H9 (cell line): ENCODE measurements at regions not wholly inside any gene's neighbourhood (a gene's known extent, or its start where the extent isn't known, plus 50 kb on each side); places are given as distances from the start of the nearest gene placed in this dataset.

Experiments used
- DNase-seq: peaks from one replicate; pipeline ENCODE4 v3.0.0-alpha.2; 2017
- H2AFZ ChIP-seq: one replicate; pipeline ENCODE4 v1.6.1; 2013; ENCODE audit warnings: mild to moderate bottlenecking, low read length, control low read depth, moderate library complexity
- H2AK5ac ChIP-seq: 2 replicates; pipeline ENCODE4 v1.6.1; 2013; ENCODE audit warnings: low read length, control low read depth, mixed read lengths; ENCODE audit not compliant: insufficient read length
- H2BK120ac ChIP-seq: one replicate; pipeline ENCODE4 v1.6.1; 2013; ENCODE audit warnings: low read depth, mild to moderate bottlenecking, low read length, control low read depth, inconsistent platforms; ENCODE audit not compliant: poor library complexity, severe bottlenecking
- H2BK12ac ChIP-seq: 2 replicates; pipeline ENCODE4 v1.6.1; 2013; ENCODE audit warnings: low read length, control low read depth, mixed read lengths, low read depth; ENCODE audit not compliant: insufficient read length
- H2BK15ac ChIP-seq: 2 replicates; pipeline ENCODE4 v1.6.1; 2013; ENCODE audit warnings: low read depth, low read length, control low read depth
- H2BK20ac ChIP-seq: one replicate; pipeline ENCODE4 v1.6.1; 2013; ENCODE audit warnings: low read depth, mild to moderate bottlenecking, low read length, control low read depth, inconsistent platforms; ENCODE audit not compliant: poor library complexity, severe bottlenecking
- H2BK5ac ChIP-seq: 2 replicates; pipeline ENCODE4 v1.6.1; 2013; ENCODE audit warnings: low read length, control low read depth, mixed read lengths; ENCODE audit not compliant: insufficient read length
- H3K14ac ChIP-seq: 2 replicates; pipeline ENCODE4 v1.6.1; 2013; ENCODE audit warnings: low read length, control low read depth; ENCODE audit not compliant: insufficient read depth
- H3K18ac ChIP-seq: 2 replicates; pipeline ENCODE4 v1.6.1; 2013; ENCODE audit warnings: low read depth, mild to moderate bottlenecking, mixed read lengths, low read length, control low read depth; ENCODE audit not compliant: insufficient read length
- H3K23ac ChIP-seq: 2 replicates; pipeline ENCODE4 v1.6.1; 2013; ENCODE audit warnings: low read length, control low read depth, mixed read lengths, low read depth; ENCODE audit not compliant: insufficient read length
- H3K23me2 ChIP-seq: 2 replicates; pipeline ENCODE4 v1.6.1; 2013; ENCODE audit warnings: low read depth, mild to moderate bottlenecking, mixed read lengths, low read length, control low read depth; ENCODE audit not compliant: insufficient read length, poor library complexity, severe bottlenecking
- H3K27ac ChIP-seq: 2 replicates; pipeline ENCODE4 v1.5.1; 2013; ENCODE audit warnings: low read length, control low read depth, mixed read lengths, low read depth; ENCODE audit not compliant: insufficient read length
- H3K27me3 ChIP-seq: 2 replicates; pipeline ENCODE4 v1.6.1; 2013; ENCODE audit warnings: low read length, control low read depth, inconsistent platforms; ENCODE audit not compliant: insufficient read depth
- H3K4ac ChIP-seq: 2 replicates; pipeline ENCODE4 v1.6.1; 2013; ENCODE audit warnings: low read depth, mild to moderate bottlenecking, control low read depth, inconsistent platforms, low read length, moderate library complexity
- H3K4me1 ChIP-seq: 2 replicates; pipeline ENCODE4 v1.6.1; 2013; ENCODE audit warnings: low read length, control low read depth, inconsistent platforms; ENCODE audit not compliant: insufficient read depth
- H3K4me2 ChIP-seq: 2 replicates; pipeline ENCODE4 v1.6.1; 2013; ENCODE audit warnings: low read length, control low read depth, mixed read lengths; ENCODE audit not compliant: insufficient read length, insufficient read depth
- H3K56ac ChIP-seq: 2 replicates; pipeline ENCODE4 v1.6.1; 2013; ENCODE audit warnings: low read depth, mild to moderate bottlenecking, mixed read lengths, low read length, control low read depth; ENCODE audit not compliant: insufficient read length
- H3K79me1 ChIP-seq: 2 replicates; pipeline ENCODE4 v1.6.1; 2013; ENCODE audit warnings: low read depth, mild to moderate bottlenecking, moderate library complexity, low read length, control low read depth, inconsistent platforms; ENCODE audit not compliant: insufficient read depth, poor library complexity, severe bottlenecking
- H3K79me2 ChIP-seq: 2 replicates; pipeline ENCODE4 v1.6.1; 2013; ENCODE audit warnings: low read length, control low read depth, inconsistent platforms; ENCODE audit not compliant: insufficient read depth
- H3K9ac ChIP-seq: 2 replicates; pipeline ENCODE4 v1.6.1; 2013; ENCODE audit warnings: low read length, control low read depth, mixed read lengths; ENCODE audit not compliant: insufficient read length; ENCODE audit errors: extremely low read depth
- H3K9me3 ChIP-seq: one replicate; pipeline ENCODE4 v1.6.1; 2013; ENCODE audit warnings: low read depth, low read length, inconsistent platforms; ENCODE audit not compliant: control insufficient read depth
- H3T11ph ChIP-seq: one replicate; pipeline ENCODE4 v1.6.1; 2013; ENCODE audit warnings: mild to moderate bottlenecking, low read length, control low read depth, inconsistent platforms
- H4K20me1 ChIP-seq: one replicate; pipeline ENCODE4 v1.6.1; 2013; ENCODE audit not compliant: control insufficient read depth, insufficient read length, insufficient read depth
- H4K5ac ChIP-seq: 2 replicates; pipeline ENCODE4 v1.6.1; 2013; ENCODE audit warnings: low read depth, mild to moderate bottlenecking, mixed read lengths, low read length, control low read depth; ENCODE audit not compliant: insufficient read length
- H4K8ac ChIP-seq: replicated peaks from 2 replicates; pipeline ENCODE4 v1.6.1; 2013; ENCODE audit warnings: low read length, control low read depth, mixed read lengths, low read depth; ENCODE audit not compliant: insufficient read length
- H4K91ac ChIP-seq: 2 replicates; pipeline ENCODE4 v1.6.1; 2013; ENCODE audit warnings: low read depth, mild to moderate bottlenecking, moderate library complexity, mixed read lengths, low read length, control low read depth; ENCODE audit not compliant: insufficient read length
- H3K27ac Mint-ChIP-seq, 3 experiments: 2 replicates in 2 of 3; 3 replicates in 1 of 3; pipeline ENCODE4 v1.8.0; 2020 to 2021; ENCODE audit warnings: mixed read lengths in 3 of 3, mild to moderate bottlenecking in 1 of 3, moderate library complexity in 1 of 3
- H3K27me3 Mint-ChIP-seq: 2 replicates; pipeline ENCODE4 v1.8.0; 2021; ENCODE audit warnings: low read depth, mild to moderate bottlenecking, moderate library complexity, mixed read lengths
- H3K36me3 Mint-ChIP-seq, 3 experiments: 2 replicates in 2 of 3; 3 replicates in 1 of 3; pipeline ENCODE4 v1.8.0; 2020 to 2021; ENCODE audit warnings: low read depth in 3 of 3, mixed read lengths in 3 of 3; ENCODE audit not compliant: insufficient read depth in 1 of 3
- H3K4me1 Mint-ChIP-seq, 2 experiments: 2 replicates each; pipeline ENCODE4 v1.8.0; 2020; ENCODE audit warnings: mixed read lengths in 2 of 2
- H3K4me3 Mint-ChIP-seq, 2 experiments: 2 replicates in 1 of 2; 3 replicates in 1 of 2; pipeline ENCODE4 v1.8.0; 2020 to 2021; ENCODE audit warnings: mild to moderate bottlenecking in 2 of 2, mixed read lengths in 2 of 2, moderate library complexity in 1 of 2
- H3K9me3 Mint-ChIP-seq, 2 experiments: 2 replicates in 1 of 2; 3 replicates in 1 of 2; pipeline ENCODE4 v1.8.0; 2020; ENCODE audit warnings: mild to moderate bottlenecking in 2 of 2, mixed read lengths in 2 of 2, moderate library complexity in 1 of 2
- CTCF ChIP-seq: fragments of 200-600 bp; sonication (generic); conservative IDR thresholded peaks from 3 replicates; pipeline ENCODE4 v1.8.0; 2021; ENCODE audit warnings: antibody characterized with exemption, mild to moderate bottlenecking
- WGBS: extraction: QIAGEN DNeasy Blood & Tissue Kit; methylation state at CpG from one replicate; pipeline ENCODE4 v1.1.7; 2013; ENCODE audit warnings: missing lambda C conversion rate, low lambda C conversion rate, mixed read lengths; ENCODE audit not compliant: insufficient read length; ENCODE audit errors: extremely low coverage; 5-methylcytosine and 5-hydroxymethylcytosine counted together

DNA sequence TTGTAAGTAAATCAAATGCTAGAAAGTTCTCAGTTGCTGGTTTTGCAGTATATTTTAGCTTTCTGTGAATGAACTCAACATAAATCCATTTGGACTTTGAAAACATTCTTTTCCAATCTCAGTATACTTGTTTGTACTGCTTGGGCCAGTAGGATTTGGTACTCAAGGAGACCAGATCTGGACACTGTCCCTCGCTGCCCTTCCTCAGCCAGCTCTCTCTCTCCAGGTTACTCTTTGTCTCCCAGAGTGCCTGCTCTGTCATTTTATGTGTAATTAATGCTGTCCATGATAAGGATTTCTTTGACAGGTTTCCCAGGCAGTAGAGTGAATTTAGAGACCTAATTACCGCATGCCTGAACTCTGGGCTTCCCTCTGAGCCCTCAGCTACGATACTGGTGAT, 344.6 kb upstream of the SGCD start:
- no peak overlapping the region for H3K27ac Mint-ChIP-seq
- no peaks in the 10 kb centered on the region for H3K23me2 ChIP-seq
- no peak overlapping the region for H2BK5ac ChIP-seq
- H3K79me2 ChIP-seq: no peaks in the 10 kb centered on the region
- no CpG with 5 or more reads among the region's 3 CpGs for WGBS
- no peak overlapping the region for H4K5ac ChIP-seq
- H4K91ac ChIP-seq: no peak overlapping the region
- H3K36me3 Mint-ChIP-seq: no peaks in the 10 kb centered on the region
- H3K4me1 ChIP-seq: no peaks in the 10 kb centered on the region; the same call in 1 of the 2 replicates
- H2BK20ac ChIP-seq: no peak overlapping the region
- no peaks in the 10 kb centered on the region for H4K20me1 ChIP-seq
- no peak overlapping the region for H2BK12ac ChIP-seq
- H3K9me3 Mint-ChIP-seq: no peaks in the 10 kb centered on the region
- no peaks in the 10 kb centered on the region for H3K79me1 ChIP-seq
- no peak overlapping the region for H4K8ac ChIP-seq
- no peak overlapping the region for H3K18ac ChIP-seq
- no peak overlapping the region for H2BK15ac ChIP-seq
- H3K27ac ChIP-seq: no peak overlapping the region
- no peak overlapping the region for H3K9ac ChIP-seq
- no peak overlapping the region for H2BK120ac ChIP-seq
- no peaks in the 10 kb centered on the region for H3K27me3 ChIP-seq
- H2AK5ac ChIP-seq: no peak overlapping the region
- no peak overlapping the region for H3K4me3 Mint-ChIP-seq
- no peaks in the 10 kb centered on the region for H3K27me3 Mint-ChIP-seq
- H3K4me2 ChIP-seq: no peak overlapping the region
- H3K4me1 Mint-ChIP-seq: peaks cover 3% of the 10 kb centered on the region in 2 experiments; a peak in 3 of 4 replicates
- no peak overlapping the region for H3T11ph ChIP-seq
- H3K14ac ChIP-seq: no peak overlapping the region
- H3K9me3 ChIP-seq: no peaks in the 10 kb centered on the region
- no peak overlapping the region for H3K23ac ChIP-seq
- H3K4ac ChIP-seq: no peak overlapping the region
- TF ChIP-seq CTCF: no peak
- no peak for DNase-seq
- H3K56ac ChIP-seq: no peak overlapping the region
- no peak overlapping the region for H2AFZ ChIP-seq
